ENCODE measurements at regions not wholly inside any gene's neighbourhood (a gene's known extent, or its start where the extent isn't known, plus 50 kb on each side); places are given as distances from the start of the nearest gene placed in this dataset.
"Not testable (repeated sequence)": the region's sequence is repeated elsewhere in the genome, so short reads cannot be mapped to it uniquely, and the experiment has no call there.

DNA sequence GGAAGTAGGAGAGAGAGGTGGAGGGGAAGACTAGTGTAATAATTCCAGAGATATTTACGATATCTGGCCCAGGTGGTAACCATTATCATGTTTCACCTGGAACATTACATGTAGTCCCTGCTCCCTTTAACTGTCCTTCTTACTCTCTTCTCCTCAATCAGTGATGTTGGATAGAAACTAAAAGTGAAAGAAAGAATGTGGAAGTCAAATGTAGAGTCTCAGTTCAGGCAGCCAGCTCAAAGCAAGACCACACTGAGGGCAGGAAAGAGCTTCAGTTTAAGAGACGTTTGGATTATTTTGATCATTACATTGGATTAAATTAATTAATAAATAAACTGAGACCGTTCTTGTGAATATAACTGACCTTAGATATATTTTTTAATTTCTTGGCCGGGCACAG is 594.4 kb downstream of the FLRT2 start:
- no peak for DNase-seq (ENCODE audit: low read depth, low spot score)

GRCh38 chr14:86115972-86116371 is 586.0 kb downstream of the FLRT2 start:
- POLR2A ChIA-PET, result no interaction called here
- TF ChIP-seq, protein P1, sequence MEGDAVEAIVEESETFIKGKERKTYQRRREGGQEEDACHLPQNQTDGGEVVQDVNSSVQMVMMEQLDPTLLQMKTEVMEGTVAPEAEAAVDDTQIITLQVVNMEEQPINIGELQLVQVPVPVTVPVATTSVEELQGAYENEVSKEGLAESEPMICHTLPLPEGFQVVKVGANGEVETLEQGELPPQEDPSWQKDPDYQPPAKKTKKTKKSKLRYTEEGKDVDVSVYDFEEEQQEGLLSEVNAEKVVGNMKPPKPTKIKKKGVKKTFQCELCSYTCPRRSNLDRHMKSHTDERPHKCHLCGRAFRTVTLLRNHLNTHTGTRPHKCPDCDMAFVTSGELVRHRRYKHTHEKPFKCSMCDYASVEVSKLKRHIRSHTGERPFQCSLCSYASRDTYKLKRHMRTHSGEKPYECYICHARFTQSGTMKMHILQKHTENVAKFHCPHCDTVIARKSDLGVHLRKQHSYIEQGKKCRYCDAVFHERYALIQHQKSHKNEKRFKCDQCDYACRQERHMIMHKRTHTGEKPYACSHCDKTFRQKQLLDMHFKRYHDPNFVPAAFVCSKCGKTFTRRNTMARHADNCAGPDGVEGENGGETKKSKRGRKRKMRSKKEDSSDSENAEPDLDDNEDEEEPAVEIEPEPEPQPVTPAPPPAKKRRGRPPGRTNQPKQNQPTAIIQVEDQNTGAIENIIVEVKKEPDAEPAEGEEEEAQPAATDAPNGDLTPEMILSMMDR (IDR thresholded peaks at IDR 0.05; ENCODE audit: insufficient read depth, low read length, missing control alignments), result no peak
- no peak for DNase-seq (ENCODE audit: low read depth, low spot score)
- H3K4me3 ChIP-seq (ENCODE audit: low read depth, low read length), result no peak overlapping the region
- CTCF ChIA-PET, result no interaction called here

More for the DNA sequence above, 594.4 kb downstream of the FLRT2 start:
- TF ChIP-seq, protein P1 (IDR thresholded peaks at IDR 0.05; ENCODE audit: insufficient read depth, low read length, missing control alignments), result no peak
- CTCF ChIA-PET, result no interaction called here
- H3K4me3 ChIP-seq (ENCODE audit: low read depth, low read length), result no peak overlapping the region
- POLR2A ChIA-PET, result no interaction called here

DNA sequence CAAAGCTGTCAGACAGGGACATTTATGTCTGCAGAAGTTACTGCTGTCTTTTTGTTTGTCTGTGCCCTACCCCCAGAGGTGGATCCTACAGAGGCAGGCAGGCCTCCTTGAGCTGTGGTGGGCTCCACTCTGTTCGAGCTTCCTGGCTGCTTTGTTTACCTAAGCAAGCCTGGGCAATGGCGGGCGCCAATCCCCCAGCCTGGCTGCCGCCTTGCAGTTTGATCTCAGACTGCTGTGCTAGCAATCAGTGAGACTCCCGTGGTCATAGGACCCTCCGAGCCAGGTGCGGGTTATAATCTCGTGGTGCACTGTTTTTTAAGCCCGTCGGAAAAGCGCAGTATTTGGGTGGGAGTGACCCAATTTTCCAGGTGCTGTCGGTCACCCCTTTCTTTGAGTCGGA is 580.9 kb downstream of the FLRT2 start:
- H3K4me3 ChIP-seq (ENCODE audit: low read depth, low read length); POLR2A ChIA-PET; DNase-seq (ENCODE audit: low read depth, low spot score); CTCF ChIA-PET: not testable (repeated sequence)

DNA sequence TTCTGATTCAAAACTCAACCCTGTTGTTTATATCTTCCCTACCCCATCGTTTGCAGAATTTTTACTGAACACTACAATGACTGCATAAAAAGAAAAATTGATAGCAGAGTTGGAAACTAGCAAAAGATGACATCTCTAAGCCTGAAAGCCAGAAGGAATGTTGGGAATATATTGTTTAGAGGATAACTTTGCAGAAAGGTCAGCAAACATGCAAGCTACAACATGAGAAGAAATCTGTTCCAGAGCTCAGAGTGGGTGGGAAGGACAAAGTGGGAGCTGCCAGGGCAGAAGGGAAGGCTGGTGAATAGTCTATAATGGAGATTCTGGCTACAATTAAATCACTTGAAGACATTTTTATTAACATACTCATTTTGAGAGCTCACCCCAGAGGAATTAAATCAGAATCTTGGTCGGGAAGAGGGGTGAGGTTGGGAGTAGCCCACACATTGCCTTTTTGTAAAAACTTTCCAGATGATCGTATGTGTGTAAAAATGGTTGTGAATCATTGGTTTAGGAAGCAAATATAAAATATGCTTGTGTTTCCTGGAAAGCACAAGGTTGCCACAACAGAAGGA is 574.8 kb downstream of the FLRT2 start:
- TF ChIP-seq, protein P1 (IDR thresholded peaks at IDR 0.05; ENCODE audit: insufficient read depth, low read length, missing control alignments), result no peak
- no peak overlapping the region for H3K4me3 ChIP-seq (ENCODE audit: low read depth, low read length)
- no peak for DNase-seq (ENCODE audit: low read depth, low spot score)
- CTCF ChIA-PET, result no interaction called here
- POLR2A ChIA-PET, result no interaction called here

DNA sequence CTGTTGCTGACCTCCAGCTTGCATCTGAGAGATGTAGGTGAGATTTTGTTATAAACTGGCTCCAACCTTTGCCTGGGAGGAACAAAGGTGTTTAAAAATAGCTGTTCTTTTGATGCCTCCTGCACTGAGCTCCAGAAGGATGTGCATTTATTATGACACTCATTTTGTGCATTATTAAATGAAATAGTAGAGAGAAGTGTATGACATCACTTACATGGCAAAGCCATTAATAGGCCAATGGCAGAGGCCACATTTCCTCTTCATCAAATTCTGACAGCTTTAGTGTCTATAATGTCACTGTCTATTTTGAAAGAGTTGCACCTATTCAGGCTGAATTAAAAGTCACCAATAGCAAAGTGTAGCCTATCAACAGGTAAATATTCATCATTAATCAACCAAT is 564.6 kb downstream of the FLRT2 start:
- no peak overlapping the region for H3K4me3 ChIP-seq (ENCODE audit: low read depth, low read length)
- POLR2A ChIA-PET, result no interaction called here
- TF ChIP-seq, protein P1 (IDR thresholded peaks at IDR 0.05; ENCODE audit: insufficient read depth, low read length, missing control alignments), result no peak
- CTCF ChIA-PET, result no interaction called here
- no peak for DNase-seq (ENCODE audit: low read depth, low spot score)

DNA sequence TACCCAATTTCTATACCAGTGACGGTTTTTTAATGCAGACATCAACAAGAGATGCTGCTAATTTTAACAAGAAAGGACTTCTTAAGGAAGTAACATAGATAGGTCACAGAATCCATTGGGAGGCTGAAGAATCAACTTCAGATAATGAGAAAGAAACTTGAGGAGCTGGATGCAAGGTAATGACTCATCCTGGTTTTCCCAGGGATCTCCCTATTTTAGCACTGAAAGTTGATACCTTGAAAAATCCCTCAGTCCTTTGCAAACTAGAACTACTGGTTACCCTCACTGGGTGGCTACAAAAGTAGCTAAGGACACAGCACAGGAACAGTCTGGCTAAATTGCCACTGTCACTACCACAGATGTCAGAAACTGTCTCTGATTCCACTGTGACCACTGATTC is 561.9 kb downstream of the FLRT2 start:
- ChIA-PET POLR2A (no interaction called here), CTCF (no interaction called here)
- no peak for DNase-seq (ENCODE audit: low read depth, low spot score)
- TF ChIP-seq, protein P1 (IDR thresholded peaks at IDR 0.05; ENCODE audit: insufficient read depth, low read length, missing control alignments), result no peak
- no peak overlapping the region for H3K4me3 ChIP-seq (ENCODE audit: low read depth, low read length)

DNA sequence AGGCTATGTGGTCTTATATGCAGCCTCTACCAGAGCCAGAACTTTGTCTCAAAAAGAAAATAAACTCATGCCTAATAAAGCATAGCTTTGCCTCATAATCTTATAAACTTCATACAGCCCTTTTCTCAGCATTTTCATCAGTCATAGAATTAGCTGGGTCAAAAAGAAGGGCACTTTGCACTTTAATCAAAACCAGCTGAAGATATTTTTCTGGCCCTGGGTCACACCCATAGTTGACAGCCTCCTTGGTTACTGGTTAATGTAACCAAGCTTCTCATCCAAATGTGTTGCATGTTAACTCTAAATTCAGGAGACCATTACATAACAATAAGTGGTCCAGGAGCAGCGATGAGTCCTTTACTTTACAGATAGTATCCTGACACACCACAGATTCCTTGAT is 558.2 kb downstream of the FLRT2 start:
- ChIA-PET CTCF (no interaction called here), POLR2A (no interaction called here)
- TF ChIP-seq, protein P1 (IDR thresholded peaks at IDR 0.05; ENCODE audit: insufficient read depth, low read length, missing control alignments), result no peak
- no peak for DNase-seq (ENCODE audit: low read depth, low spot score)
- no peak overlapping the region for H3K4me3 ChIP-seq (ENCODE audit: low read depth, low read length)

Measured in AG04449 (cell line).